Embryonic facial prominence (tissue), 1 donor: ENCODE measurements at regions not wholly inside any gene's neighbourhood (a gene's known extent, or its start where the extent isn't known, plus 50 kb on each side); places are given as distances from the start of the nearest gene placed in this dataset.

Experiments used
- DNase-seq: peaks from one replicate; pipeline ENCODE4 v3.0.0-alpha.2; 2016; ENCODE audit errors: extremely low spot score

DNA sequence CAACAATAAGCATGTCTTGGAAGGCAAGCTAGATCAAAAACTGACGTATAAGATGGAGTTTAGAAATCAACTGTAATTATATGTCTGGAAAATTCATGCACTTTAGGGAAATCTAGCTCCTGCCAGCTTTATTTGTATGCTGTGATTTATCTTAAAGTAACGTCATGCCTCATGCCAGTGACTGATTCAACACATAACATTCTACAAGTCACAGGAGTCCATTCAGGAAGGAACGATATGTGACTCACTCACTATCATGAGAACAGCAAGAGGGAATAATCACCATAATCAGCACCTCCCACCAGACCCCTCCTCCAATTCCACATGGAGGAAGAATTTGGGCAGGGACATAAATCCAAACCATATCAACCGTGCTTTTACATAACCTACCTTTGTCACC is 682.4 kb upstream of the ADAMTS5 start:
- no peak for DNase-seq

GRCh38 chr21:27648560-27648959 is 681.7 kb upstream of the ADAMTS5 start:
- no peak for DNase-seq

DNA sequence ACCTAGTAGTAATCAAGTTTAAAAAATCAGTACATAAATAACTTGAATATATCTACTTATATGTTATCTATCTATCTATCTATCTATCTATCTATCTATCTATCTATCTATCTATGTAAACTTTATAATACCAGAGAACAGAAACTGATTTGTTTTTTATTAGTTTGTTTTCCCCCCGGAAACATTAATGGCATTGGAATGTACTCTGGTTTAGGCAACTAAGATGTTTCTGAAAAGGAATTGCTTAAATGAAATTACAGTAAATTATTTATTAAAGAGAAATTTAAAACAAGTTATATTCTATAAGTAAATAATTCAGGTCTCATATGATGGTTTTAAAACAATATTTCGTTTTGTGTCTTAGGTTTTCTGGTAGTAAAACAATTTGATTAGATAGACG is 681.0 kb upstream of the ADAMTS5 start:
- no peak for DNase-seq

GRCh38 chr21:27647401-27647800 is 680.5 kb upstream of the ADAMTS5 start:
- no peak for DNase-seq

DNA sequence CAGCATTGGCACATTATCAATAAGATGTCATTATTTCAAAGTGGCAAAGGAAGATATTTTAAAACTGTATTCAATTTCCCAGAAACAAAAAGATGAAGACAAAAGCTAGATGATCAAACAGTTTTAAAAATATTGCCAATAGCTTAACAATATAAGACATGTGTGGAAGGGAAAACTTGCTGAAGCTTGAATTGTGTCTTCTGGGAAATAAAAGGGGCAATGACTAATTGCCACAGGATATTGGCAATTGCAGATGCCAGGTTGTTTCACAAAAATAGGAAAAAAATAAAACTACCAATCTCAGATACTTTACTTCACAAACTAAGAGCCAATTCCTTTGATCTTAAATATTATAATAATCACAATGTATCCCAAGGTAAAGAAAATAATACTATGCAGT is 679.8 kb upstream of the ADAMTS5 start:
- DNase-seq = no peak

DNA sequence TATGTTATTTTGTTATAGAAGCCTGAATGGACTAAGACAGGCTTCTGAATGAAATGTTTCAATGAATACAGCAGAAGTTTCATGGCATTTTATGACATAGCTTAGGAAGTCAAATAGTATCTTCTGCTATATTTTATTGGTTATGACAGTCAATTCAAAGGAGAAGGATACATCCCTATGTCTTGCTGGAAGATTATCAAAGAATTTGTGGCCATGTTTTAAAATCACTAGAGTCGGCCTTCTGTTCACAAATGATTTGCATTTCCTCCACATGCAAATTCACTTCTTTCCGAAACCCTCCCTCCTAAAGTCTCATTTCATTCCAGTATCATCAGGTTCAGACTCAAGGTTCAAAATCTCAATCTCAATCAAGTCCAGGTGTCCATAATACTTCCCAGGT is 679.2 kb upstream of the ADAMTS5 start:
- DNase-seq = no peak

- DNase-seq = no peak
Observed at GRCh38 chr21:27645285-27645684, 678.4 kb upstream of the ADAMTS5 start.

- no peak for DNase-seq
Observed at GRCh38 chr21:27643326-27643725, 676.4 kb upstream of the ADAMTS5 start.

DNA sequence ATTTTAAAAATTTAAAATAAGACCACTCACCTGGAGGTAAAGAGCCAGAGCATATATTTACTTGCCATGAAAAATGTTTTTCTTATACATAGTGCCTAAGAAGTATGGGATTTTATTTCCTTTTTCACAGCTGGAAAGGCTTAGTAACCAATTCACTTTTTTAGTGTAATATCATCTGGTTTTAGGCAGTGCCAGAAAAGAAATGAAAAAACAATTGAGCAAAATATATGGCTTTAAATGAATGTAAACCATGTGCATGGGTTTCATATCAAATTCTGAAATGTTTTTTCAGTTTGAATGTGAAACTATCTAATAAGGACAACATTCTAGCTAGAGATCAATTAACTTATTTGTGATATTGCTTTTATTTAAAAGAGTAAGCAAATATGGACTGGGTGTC is 672.4 kb upstream of the ADAMTS5 start:
- DNase-seq = peak; percentile 34

DNA sequence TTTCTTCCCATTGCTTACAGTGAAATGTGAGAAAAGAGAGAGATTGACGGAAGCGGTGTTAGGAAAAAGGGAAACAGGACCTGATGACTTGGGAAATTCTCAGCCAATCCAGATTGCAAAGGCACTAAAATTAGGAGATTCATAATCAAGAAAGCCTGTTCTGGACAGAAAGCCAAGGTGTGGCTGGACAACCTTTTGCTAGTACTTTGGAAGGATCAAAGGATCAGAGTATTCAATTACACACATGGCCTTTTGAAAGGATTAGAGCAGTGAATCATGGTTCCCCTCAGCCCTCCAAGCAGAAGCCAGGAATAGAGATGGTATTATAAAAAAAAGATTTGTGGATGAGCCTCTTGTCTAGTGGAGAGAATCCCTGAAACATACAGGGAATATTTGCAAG is 669.8 kb upstream of the ADAMTS5 start:
- no peak for DNase-seq

DNA sequence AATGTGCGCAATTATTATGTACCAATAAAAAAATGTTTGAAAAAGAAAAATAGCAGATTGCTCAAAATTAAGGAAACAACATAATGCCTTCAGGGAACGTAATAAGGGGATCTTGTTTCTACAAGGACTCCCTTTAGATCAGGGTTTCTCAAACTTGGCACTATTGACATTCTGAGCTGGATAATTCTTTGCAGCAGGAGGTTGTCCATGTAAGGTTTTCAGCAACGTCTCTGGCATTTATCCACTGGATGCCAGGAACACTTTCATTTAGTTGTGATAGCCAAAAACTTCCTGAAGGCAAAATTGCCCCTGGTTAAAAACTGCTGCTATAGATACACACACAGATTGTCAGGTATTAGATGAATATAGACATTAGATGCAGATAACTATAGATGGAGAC is 666.7 kb upstream of the ADAMTS5 start:
- no peak for DNase-seq

GRCh38 chr21:27631471-27631870 is 664.6 kb upstream of the ADAMTS5 start:
- DNase-seq = no peak

DNA sequence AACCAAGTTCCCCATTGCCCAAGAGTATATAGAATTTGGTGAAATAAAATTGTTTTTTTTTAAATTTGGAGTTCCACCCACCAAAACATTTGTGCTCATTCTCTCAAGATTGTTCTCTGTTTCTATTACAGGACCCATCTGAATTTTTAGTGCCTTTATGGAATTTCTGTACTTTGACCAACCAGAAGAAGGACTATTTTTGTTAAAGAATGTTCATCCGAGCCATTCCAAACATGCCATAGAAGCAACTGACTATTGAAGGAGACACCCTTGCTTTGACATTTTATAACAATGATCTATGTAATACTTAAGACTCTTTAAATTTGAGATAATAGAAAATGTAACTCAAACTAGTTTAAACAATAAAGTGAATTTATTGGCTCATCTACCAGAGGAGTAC is 655.7 kb upstream of the ADAMTS5 start:
- DNase-seq = no peak

DNA sequence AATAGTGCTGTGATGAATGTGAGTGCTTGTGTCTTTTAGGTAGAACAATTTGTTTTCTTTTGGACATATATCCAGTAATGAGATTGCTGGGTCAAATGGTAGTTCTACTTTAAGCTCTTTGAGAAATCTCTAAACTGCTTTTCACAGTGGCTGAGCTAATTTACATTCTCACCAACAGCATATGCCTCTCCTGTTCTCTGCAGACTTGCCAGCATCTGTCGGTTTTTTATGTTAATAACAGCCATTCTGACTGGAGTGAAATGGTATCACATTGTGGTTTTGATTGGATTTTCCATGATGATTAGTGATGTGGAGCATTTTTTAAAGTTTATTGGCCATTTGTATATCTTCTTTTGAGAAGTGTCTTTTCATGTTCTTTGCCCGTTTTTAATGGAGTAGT is 647.3 kb upstream of the ADAMTS5 start:
- DNase-seq = no peak

DNA sequence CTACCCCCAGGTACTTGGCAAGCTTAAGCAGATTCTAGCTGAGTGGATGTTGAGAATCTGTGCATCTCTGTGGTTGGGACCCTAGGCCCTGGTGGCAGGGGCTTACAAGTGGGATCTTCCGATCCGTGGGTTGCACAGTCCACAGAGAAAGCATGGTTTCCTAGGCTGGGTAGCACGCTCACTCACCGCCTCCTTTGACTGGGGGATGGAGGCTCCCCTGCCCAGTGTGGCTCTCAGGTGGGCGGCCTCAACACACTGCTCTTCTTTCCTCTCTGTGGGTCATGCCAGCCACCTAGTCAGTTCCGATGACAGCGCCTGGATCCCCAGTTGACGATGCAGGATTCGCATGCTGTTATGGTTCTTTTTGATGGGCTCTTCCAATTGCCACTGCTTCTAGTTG is 639.5 kb upstream of the ADAMTS5 start:
- no peak for DNase-seq

- DNase-seq = no peak
Observed at GRCh38 chr21:27596196-27596595, 629.3 kb upstream of the ADAMTS5 start.

DNA sequence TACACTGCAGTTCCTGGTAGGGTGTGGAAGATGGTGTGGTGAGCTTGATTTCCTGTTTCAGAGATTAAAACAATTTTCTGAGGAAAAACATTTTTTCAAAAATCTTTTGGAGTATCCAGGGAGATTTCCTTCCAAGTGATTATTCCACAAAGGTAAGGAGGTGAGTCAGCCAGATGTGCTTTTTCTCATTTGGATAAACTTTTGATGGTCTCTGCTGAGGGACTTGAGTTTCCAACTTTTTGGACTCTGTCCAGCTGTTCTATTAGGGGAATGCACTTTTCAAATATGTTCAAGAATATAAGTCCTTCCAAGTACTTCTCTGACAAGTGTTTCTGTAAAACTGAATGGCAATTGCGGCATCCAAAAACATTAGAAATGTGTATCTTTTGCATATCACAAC is 628.8 kb upstream of the ADAMTS5 start:
- DNase-seq = no peak

- DNase-seq = no peak
Observed at GRCh38 chr21:27590271-27590670, 623.4 kb upstream of the ADAMTS5 start.

DNA sequence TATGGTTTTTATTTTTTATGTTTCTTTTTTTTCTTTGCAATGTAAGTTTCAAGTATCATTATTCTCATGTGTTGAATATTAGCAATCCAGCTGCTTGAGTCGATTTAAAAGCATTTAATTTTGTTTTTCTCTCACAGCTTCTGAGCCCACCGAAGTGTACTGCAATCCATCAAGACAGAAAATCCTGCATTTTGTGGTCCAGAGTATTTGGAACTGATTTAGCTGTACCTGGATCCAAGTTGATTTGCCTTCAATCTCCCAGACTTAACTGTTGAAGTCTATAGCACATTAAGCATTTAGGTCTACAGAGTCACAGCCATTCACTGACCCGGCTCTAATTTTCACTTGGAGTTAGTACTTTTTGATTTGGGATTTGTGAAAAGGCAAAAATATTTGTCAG is 622.9 kb upstream of the ADAMTS5 start:
- DNase-seq = no peak

GRCh38 chr21:27586986-27587385 is 620.1 kb upstream of the ADAMTS5 start:
- no peak for DNase-seq

DNA sequence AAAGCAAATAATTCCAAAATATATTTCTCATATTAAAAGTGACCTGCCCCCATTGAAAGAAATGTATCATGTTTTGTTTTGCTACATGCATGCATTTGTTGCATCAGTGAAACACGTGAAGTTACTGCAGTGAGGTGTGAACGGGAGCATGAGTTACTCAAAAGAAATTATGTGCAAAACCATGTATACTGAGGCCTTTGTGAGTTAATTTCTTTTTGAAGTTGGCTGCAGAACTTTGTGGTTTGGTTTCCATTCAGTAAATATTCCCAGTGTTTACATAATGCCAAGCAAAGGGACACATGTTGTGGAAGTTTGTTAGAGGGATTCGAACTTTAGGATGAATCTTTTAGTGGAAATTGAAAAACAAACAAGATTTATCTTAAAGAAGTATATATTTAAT is 619.4 kb upstream of the ADAMTS5 start:
- no peak for DNase-seq

DNA sequence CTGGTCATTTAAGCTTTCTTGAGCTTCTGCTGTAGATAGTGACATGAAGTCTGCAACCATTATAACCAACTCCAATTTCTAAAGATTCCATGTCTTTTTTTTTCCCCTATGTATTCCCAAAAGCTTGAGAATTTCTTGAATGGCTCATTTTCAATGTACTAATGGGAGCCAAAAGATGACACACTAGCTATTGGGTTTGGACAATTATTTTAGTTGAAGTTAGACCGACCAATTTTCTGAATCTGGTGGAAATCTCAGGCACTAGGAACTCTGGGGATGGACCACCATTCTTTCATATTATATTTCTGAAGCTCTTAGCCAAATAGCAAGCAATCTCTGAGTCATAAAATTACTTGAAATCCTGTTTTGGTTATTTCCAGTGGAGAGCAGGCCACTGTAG is 617.4 kb upstream of the ADAMTS5 start:
- no peak for DNase-seq

DNA sequence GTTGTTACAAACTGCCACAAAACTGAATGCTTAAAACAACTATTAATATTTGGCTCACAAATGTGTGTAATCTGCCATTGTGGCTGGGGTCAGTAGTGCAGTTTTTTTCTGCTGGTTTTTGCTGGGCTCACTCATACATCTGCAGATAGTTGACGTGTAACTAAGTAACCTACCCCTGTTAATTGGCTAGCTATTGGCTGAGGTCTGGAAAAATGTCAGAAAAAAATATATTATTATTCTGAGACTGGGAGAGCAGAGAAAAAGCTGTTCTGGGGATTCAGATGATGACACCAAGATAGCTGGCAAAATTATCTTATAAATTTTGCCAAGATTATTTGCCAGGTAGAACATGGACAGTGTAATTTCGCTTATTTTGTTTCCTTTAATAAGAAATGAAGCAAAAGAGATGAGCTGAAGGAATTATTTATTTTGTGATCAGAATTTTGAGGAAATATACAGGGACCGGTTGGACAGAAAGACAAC is 616.1 kb upstream of the ADAMTS5 start:
- no peak for DNase-seq

GRCh38 chr21:27582246-27582947 is 615.5 kb upstream of the ADAMTS5 start:
- no peak for DNase-seq
